SK-MEL-5 (cell line): ENCODE measurements at regions not wholly inside any gene's neighbourhood (a gene's known extent, or its start where the extent isn't known, plus 50 kb on each side); places are given as distances from the start of the nearest gene placed in this dataset.

Source experiments
- DNase-seq: peaks from one replicate; pipeline ENCODE4 v3.0.0-alpha.2; 2016; ENCODE audit warnings: low read depth, low spot score
- in situ Hi-C: cut with HindIII; loops from 2 replicates; pipeline ENCODE4 v1.10.0; 2016; ENCODE audit warnings: low sequenced_read_pairs, high pct_unique_total_duplicates, low pct_unique_long_range_greater_than_20kb

DNA sequence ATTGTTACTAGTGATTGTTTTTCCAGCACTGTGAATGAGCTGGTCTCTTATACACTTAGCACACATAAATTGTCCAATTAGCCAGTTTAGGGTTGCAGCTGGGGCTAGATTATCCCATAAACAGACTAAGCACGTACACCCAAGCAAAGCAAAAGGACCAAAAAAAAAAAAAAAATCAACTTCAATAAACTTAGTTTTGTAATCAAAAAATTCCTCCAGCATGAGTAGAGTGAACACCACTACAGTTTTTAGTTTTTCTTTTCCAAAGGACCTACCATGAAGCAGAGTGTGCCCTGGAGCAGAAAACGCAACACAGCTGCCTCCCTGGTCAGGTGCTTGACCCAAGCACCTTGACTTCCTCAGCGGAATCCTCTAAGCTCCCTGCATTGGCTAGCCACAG, 249.4 kb upstream of the SLC14A2 start:
- DNase-seq, result no peak
- in situ Hi-C loops, result no loop called here

DNA sequence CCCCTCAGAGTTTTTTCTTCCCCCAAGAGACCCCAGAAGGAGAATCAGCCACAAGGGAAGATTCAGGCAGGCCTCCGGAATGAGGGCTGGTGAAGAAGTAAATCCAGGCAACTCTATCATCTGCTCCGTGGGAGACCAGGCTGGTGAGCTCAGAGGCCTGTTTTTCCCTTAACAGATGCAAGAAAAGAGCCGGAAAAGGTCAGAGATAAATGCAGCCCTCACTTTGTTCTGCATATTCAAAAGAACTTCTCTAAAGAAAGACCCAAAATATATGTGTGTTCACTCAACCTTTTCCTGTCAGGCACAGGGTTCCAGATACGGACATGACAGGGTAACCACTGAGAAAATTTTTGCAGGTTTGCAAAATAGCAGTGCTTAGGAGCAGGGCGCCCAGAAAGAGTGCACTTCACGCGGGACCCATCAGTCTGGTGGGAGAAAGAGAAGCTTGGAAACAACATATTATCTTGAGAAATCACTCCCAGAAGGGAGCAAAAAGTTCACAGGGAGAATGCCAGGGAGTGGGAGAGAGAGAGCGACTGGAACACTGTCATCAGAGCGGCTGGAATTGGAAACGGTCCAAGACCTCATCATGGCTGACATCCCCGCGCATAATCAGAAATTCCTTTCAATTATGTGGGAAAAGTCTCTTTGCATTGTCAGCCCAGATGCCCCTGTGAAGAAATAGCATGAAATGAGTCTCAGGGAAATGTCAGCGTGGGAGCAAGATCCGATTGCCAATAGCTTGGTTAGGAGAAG, 244.8 kb upstream of the SLC14A2 start:
- DNase-seq, result no peak

DNA sequence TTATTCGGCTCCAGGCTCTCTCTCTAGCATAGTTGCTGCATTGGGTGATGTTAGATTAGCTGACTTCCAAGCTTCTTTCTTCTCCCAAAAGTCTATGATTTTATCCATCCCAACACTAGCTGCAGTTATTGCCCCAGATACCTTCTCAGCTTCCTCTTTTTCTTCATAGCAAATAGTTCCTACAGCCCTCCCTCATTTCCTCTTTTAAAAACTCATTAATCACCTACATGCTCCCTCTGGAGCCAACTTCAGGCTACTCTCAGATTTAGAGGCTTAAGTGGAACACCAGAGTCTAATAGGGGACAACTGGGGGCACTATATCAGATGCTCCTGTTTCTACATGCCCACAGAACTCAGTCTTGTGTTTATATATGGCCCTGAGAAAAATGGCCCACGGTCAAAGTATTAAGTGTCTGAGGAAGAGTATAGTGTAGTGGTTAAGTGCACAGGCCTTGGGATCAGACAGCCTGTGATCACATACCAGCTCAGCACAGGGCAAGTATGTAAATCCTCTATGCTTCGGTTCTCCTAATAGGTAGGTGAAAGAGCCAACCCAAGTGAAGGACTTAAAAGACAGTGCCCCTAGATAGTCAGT, 241.9 kb upstream of the SLC14A2 start:
- in situ Hi-C loops, result no loop called here
- no peak for DNase-seq

More for the DNA sequence above, 244.8 kb upstream of the SLC14A2 start:
- in situ Hi-C loops, result no loop called here

DNA sequence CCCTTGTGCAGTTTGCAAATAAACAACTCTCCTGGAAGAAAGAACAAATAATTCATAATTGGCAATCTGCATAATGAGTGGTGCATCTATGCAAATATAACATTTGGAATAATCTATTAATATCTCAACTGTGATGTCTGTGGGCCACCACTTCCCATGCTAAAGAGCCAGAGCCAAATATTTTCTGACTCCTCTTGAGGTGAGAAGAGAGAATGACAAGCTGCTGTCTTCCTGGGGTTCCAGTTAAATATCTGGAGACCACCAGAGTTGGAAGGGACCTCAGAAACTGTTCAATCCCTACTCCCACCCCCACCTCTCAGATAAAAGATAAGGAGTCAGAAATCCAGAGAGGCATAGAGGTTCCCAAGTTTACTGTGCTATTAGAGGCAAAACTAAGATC, 241.0 kb upstream of the SLC14A2 start:
- no peak for DNase-seq
- in situ Hi-C loops, result no loop called here

DNA sequence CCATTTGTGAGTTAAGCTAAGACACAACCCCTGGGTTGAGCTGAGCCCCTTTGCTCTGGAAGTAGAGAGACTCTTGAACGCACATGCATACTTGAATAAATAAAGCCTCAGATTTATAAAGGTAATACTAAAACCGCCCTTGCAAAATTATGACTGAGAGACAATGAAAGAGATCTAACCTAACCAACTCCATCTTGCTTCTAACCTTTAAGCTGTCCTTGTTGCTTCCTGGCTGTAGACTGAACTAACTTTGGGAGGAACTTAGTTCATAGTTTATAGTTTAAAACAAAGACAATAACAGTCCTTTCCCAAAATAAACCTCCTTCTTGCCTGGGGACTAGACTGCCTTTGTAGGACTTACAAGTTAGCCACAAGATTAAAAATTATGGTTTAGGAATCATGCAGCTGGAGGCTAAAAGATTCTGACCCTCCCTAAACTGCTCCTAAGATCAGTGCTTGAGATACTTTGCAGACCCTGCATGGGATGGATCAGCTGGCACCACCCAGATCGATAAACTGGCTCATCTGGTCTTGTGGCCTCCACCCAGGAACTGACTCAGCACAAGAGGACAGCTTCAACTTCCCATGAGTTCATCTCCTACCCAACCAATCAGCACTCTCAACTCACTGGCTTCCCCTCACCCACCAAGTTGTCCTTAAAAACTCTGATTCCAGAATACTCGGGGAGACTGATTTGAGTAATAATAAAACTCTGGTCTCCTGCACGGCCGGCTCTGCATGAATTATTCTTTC, 240.2 kb upstream of the SLC14A2 start:
- in situ Hi-C loops, result no loop called here
- DNase-seq, result no peak

DNA sequence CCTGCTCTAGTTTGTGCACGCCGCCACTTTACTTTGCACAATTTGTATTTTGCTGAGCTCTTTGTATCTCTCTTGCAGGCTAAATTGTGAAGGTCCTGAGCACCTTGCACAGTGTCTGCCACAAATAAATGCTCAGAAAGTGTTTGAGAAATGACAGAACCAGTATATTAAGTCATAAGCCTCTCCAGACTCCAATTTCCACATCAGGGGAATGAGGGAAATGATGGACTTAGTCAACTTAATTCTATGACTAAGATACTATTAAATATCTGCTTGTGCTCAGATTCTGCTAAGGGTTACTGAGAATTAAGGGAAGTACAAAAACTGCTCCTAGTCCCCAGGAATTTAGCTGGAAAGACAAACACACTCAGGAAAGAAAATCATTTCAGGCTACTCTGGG, 239.1 kb upstream of the SLC14A2 start:
- in situ Hi-C loops, result no loop called here
- DNase-seq, result no peak

DNA sequence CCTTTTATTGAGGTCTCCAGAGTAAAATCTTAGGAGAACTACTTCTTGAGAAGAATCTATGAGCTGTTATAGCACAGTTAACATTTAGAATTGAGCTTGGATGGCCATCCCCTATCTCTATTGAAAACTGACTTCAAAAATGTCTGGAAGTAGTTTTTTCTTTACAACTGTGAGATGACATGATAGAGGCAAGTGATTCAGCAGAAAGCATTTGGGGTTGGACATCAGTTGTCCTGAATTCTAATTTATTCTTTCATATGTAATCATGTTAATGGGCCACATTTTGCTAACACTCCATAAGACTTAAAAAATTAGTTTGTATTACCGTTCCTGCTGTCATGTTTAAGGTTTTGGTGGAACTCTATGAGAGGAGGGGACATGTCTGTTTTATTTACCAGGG, 237.0 kb upstream of the SLC14A2 start:
- DNase-seq, result no peak
- in situ Hi-C loops, result no loop called here

DNA sequence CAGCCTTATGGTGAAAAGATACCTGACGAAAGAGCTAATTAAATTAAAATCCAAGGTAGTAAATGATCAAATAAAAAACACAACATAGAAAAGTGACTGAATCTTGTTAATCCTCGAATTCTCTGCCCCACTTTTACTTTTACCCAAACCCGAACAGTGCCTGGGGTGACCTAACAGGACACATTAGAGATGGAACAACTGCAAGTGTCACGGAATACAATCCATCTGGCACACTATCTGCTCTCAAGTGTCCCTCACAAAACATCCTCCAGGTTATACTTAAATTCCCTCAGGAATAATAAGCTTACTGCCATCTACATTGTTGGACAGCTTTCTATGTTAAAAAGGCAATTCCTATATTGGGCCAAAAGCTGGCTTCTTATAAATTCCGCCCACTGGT, 236.3 kb upstream of the SLC14A2 start:
- DNase-seq, result no peak
- in situ Hi-C loops, result no loop called here

DNA sequence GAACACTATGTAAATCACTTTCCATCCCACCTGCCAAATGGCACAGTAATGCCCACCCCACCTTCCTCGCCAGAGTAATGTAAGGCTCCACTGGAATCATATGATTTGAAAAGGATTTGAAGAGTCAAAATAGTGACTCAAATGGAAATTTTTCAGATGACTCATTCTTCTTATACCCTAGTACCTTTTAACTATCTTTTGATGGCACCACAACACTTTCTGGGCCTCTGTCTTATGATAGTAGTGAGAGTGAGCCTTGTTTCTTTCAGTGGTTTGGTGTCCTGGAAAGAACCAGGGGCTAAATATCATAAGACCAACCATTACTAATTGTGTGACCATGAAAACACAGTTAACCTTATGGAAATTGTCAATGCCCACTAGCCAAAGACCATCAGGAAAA, 235.4 kb upstream of the SLC14A2 start:
- in situ Hi-C loops, result no loop called here

DNA sequence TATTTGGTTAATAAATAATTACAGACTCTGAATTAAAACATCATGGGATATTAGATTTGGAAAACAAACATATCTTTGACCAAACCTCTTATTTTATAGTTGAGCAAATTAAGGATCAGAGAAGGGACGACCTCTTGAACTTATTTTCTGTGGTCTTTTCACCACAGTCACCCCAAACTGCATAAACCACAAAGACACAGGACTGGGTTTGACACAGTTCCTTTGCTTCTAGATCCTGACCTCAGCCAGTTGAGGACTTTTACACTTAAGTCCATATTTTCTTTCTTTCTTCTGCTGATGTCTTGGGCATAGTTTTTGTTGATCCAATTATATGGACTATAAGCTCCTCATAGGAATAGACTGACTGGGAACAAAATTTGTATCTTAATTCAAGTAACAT, 234.0 kb upstream of the SLC14A2 start:
- in situ Hi-C loops, result no loop called here
- no peak for DNase-seq

More for the DNA sequence above, 235.4 kb upstream of the SLC14A2 start:
- no peak for DNase-seq

DNA sequence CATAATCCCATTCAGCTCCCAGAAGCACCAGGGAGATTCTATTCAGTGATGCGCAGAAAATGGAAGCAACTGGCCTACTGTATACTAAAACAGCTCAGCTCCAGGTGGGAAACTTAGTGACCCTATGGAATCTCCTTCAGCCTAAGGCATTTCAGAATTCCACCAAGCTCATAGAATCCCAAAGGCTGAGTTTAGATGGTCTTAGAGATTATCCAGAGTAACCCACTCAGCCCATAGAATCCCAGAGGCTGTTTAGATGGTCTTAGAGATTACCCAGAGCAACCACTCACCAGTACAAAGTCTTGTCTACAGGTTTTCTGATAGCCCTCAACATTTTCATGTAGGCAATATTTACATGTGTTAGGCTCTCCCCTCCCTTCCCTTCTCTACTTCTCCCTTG, 232.0 kb upstream of the SLC14A2 start:
- no peak for DNase-seq
- in situ Hi-C loops, result no loop called here

DNA sequence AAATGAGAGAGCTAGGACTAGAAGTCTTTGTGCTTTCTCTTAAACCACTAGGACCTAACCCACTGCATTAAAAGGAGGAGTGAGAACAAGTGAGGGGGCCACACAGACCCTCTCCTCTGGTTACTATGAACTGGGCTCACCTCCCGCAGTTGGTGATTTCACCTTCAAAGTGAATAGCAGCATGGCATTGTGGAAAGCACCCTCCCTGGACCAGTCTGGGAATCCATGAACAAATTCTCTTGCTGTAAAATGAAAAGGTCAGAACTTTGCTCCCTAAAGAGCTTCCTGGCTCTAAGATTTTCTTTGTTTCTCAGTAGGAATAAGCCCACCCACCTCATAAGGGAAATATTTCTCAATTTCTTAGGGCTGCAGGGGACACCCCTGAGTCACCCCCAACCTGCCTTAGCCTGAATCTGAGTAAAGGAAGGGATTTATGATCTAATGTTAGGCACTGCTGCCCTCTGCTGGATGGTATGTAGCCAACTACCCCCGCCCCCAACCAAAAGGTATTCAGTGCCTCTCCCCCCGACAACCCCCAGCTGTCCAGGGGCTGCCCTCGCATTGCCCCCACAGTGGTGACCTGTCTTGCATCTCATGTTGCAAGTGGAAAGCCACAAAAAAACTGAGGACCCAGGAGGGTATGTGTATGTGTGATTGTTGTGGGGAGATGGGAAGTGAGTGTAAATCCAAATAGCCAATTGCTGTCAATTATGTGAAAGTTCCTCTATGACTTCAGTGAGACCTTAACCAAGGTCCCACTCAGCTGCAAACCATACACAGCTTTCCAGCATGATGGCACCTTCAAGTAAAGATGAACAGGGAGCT, 230.9 kb upstream of the SLC14A2 start:
- in situ Hi-C loops, result no loop called here
- DNase-seq, result peak; percentile 69

DNA sequence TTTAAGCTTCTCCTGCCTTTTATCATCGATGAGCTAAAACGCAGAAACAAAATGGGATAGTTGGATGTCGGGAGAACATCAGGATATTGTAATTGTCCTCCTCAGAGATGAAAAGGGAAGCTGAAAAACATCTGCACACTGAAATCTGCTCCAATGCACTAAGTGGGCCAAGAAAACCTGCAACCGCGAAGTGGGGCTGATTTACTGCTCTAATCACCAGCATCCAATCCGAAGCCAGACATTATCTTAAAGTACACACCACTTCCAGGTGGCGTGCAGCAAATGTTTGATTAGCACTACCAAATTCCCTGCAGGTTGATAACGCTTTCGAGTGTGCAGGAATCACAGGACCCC, 230.3 kb upstream of the SLC14A2 start:
- DNase-seq, result no peak
- in situ Hi-C loops, result no loop called here

DNA sequence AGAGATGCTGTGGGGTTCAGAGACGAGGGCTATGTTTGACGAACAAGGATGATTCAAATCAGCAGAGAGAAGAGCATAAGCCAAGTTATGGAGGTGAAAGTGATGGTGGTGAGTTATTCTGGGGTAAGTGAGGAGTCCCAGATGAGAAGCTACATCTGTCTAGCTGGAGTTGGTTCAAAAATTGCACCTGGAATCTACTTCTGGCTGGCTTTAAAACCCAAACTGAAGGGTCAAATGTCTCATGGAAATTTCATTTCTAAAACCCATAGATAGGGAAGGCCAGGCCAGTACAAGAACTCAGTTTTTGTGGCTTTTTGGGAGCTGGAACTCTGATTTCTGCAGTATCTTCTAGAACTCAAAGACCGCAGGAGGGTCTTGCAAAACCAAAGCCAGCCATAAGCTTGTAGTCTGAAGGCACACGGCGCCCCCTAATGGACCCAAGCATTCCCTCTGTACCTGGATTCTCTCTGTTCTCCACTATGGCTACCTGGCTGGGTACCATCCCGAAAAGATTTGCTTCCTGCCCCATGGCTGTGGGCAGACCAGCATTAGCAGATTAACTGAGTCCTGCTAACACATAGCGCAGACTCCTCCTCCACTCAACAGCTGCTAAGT, 229.1 kb upstream of the SLC14A2 start:
- DNase-seq, result peak; percentile 57
- in situ Hi-C loops, result no loop called here

DNA sequence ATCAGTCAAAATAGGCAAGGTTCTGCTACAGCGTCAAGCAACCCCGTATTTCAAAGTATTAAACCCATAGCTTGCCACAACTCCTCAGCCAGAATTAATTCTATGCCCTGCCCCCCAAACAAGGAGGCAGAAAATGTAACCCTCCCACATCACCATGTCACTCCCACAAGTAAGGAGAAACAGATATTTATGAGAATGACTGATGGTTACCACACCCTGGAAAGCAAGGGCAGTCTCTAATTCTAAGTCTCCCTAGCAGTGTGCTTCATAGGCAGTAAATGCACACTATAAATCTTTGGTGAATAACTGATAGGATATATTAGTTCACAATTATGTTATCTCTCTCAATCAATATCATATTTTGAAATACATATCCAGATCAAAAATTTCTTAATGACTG, 228.0 kb upstream of the SLC14A2 start:
- DNase-seq, result no peak
- in situ Hi-C loops, result no loop called here

DNA sequence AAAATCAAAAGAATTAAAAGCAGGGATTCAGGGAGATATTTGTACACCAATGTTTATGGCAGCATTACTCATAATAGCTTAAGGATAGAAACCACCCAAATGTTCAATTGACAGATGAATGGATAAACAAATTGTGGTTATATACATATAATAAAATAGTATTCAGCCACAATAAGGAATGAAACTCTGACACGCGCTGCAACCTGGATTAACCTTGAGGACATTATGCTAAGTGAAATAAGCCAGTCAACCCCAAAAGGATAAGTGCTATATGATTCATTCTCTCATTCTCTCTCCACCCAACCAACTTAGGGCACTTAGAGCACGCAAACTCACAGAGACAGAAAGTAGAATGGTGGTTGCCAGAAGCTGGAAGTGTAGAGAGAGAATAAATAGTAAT, 216.8 kb upstream of the SLC14A2 start:
- in situ Hi-C loops, result no loop called here
- DNase-seq, result no peak

DNA sequence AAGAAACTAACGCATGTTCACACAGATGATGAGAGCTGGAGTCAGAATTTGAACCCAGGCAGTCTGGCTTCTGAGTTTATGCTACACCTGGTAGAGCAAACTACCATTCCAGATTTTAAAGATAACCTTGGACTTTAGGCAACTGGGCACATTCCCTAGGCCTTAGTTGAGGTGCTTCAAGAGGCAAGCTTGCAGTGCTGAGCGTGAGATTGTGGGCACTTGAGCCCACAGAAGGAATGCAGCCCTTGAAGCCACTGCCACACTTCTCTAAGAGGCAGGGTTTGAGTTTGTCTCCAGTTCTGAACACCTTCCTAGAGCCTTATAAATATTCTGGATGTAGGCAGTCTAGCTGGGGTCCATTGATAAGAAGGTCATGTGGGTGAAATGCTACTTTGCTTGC, 216.1 kb upstream of the SLC14A2 start:
- in situ Hi-C loops, result no loop called here
- DNase-seq, result no peak

DNA sequence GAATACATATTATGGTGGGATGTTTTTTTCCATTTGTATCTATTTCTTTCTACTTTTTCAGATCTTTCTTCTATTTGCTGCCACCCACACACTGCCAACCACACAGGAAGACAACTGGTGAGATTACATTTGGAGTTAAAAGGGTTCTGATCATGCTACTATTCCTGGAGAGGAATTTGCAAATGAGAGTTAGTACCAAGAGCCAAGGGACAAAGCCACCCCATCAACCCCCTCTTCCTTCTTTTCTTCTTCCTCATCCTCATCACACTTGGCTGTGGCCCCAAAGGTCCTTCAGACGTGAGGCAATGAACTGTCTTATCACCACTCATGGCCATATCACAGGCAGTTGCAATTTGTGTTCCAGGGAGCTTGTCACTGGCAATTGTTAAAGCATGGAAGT, 215.6 kb upstream of the SLC14A2 start:
- in situ Hi-C loops, result no loop called here
- no peak for DNase-seq
